ENCODE measurements at regions not wholly inside any gene's neighbourhood (a gene's known extent, or its start where the extent isn't known, plus 50 kb on each side); places are given as distances from the start of the nearest gene placed in this dataset.

- TF ChIP-seq, protein P1, sequence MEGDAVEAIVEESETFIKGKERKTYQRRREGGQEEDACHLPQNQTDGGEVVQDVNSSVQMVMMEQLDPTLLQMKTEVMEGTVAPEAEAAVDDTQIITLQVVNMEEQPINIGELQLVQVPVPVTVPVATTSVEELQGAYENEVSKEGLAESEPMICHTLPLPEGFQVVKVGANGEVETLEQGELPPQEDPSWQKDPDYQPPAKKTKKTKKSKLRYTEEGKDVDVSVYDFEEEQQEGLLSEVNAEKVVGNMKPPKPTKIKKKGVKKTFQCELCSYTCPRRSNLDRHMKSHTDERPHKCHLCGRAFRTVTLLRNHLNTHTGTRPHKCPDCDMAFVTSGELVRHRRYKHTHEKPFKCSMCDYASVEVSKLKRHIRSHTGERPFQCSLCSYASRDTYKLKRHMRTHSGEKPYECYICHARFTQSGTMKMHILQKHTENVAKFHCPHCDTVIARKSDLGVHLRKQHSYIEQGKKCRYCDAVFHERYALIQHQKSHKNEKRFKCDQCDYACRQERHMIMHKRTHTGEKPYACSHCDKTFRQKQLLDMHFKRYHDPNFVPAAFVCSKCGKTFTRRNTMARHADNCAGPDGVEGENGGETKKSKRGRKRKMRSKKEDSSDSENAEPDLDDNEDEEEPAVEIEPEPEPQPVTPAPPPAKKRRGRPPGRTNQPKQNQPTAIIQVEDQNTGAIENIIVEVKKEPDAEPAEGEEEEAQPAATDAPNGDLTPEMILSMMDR (IDR thresholded peaks at IDR 0.05 in 8 of 11, conservative IDR thresholded peaks at IDR 0.05 in 3 of 11) = no peak
- TF ChIP-seq POLR2A (IDR thresholded peaks at IDR 0.05) = no peak
Measured at GRCh38 chrX:94871640-94872039, 1197.6 kb downstream of the FAM133A start.

All from spleen (tissue), 7 donors.